GM18858 (cell line): ENCODE measurements at regions not wholly inside any gene's neighbourhood (a gene's known extent, or its start where the extent isn't known, plus 50 kb on each side); places are given as distances from the start of the nearest gene placed in this dataset.
"Not testable (repeated sequence)": the region's sequence is repeated elsewhere in the genome, so short reads cannot be mapped to it uniquely, and the experiment has no call there.

Source experiments
- ATAC-seq: cut with Tn5 transposase; IDR thresholded peaks from one replicate; pipeline ENCODE4 v1.9.1; 2021; ENCODE audit not compliant: unreplicated experiment

GRCh38 chr16:56022818-56023217 is 147.6 kb upstream of the CES5A start:
- ATAC-seq = no peak

- ATAC-seq = no peak
Measured at GRCh38 chr16:56019274-56019673, 144.1 kb upstream of the CES5A start.

- ATAC-seq = no peak
Measured at GRCh38 chr16:56013962-56014552, 138.9 kb upstream of the CES5A start.

GRCh38 chr16:56012482-56012811 is 137.3 kb upstream of the CES5A start:
- ATAC-seq = no peak

- ATAC-seq = no peak
Measured at GRCh38 chr16:56011808-56012481, 136.8 kb upstream of the CES5A start.

- ATAC-seq = no peak
Measured at GRCh38 chr16:56005958-56006357, 130.8 kb upstream of the CES5A start.

- no peak for ATAC-seq
Measured at GRCh38 chr16:55999683-56000082, 124.5 kb upstream of the CES5A start.

- no peak for ATAC-seq
Measured at GRCh38 chr16:55993088-55993487, 117.9 kb upstream of the CES5A start.

GRCh38 chr16:55992551-55992950 is 117.4 kb upstream of the CES5A start:
- no peak for ATAC-seq

- ATAC-seq = no peak
Measured at GRCh38 chr16:55991843-55992242, 116.7 kb upstream of the CES5A start.

- ATAC-seq = no peak
Measured at GRCh38 chr16:55989569-55989907, 114.4 kb upstream of the CES5A start.

- ATAC-seq = not testable (repeated sequence)
Measured at GRCh38 chr16:55988850-55989568, 113.8 kb upstream of the CES5A start.

- ATAC-seq = no peak
Measured at GRCh38 chr16:55988013-55988412, 112.8 kb upstream of the CES5A start.

GRCh38 chr16:55982597-55982996 is 107.4 kb upstream of the CES5A start:
- ATAC-seq = no peak

- no peak for ATAC-seq
Measured at GRCh38 chr16:55981557-55981956, 106.4 kb upstream of the CES5A start.

- no peak for ATAC-seq
Measured at GRCh38 chr16:55976815-55977214, 101.6 kb upstream of the CES5A start.

GRCh38 chr16:55971447-55971846 is 96.3 kb upstream of the CES5A start:
- ATAC-seq = no peak

GRCh38 chr16:55968221-55968620 is 93.0 kb upstream of the CES5A start:
- no peak for ATAC-seq

GRCh38 chr16:55964923-55965475 is 89.8 kb upstream of the CES5A start:
- ATAC-seq = no peak

GRCh38 chr16:55955845-55956244 is 80.7 kb upstream of the CES5A start:
- no peak for ATAC-seq

- ATAC-seq = no peak
Measured at GRCh38 chr16:55955424-55955823, 80.3 kb upstream of the CES5A start.

GRCh38 chr16:55954906-55955305 is 79.7 kb upstream of the CES5A start:
- no peak for ATAC-seq
